K562 (cell line): ENCODE measurements at regions not wholly inside any gene's neighbourhood (a gene's known extent, or its start where the extent isn't known, plus 50 kb on each side); places are given as distances from the start of the nearest gene placed in this dataset.

Experiments
- ATAC-seq: fragments of 200-7000 bp; cut with Tn5 transposase; 3 replicates; pipeline ENCODE4 v1.9.1; 2020; ENCODE audit warnings: moderate library complexity
- BruUV-seq: library from RNA; stranded (reverse); fragments of 400-500 nt; replicated peaks from 2 replicates; lab custom pipeline; 2021; lab: Mats Ljungman, UMichigan
- CTCF ChIA-PET: fragments of 300-600 bp; formaldehyde crosslinking; extraction: SDS; loops from one replicate; lab custom pipeline; 2021; ENCODE audit warnings: low intra/inter-chr PET ratio; lab: Yijun Ruan, JAX
- POLR2A ChIA-PET: fragments of 300-600, 350-650 bp; sonication (Branson Sonifier 250); formaldehyde crosslinking; extraction: SDS; loops from one replicate; lab custom pipeline; 2021; ENCODE audit warnings: antibody characterized with exemption, inconsistent platforms; lab: Yijun Ruan, JAX
- DNase-seq, 4 experiments: peaks; one replicate each; pipeline versions ENCODE4 v3.0.0 to v3.0.0-alpha.2; 2011 to 2018; ENCODE audit warnings: low spot score in 3 of 4, mixed read lengths in 3 of 4; ENCODE audit errors: extremely low read depth in 1 of 4
- FAIRE-seq: peaks from 2 replicates; lab custom pipeline; 2011; peaks lifted over from hg19 to GRCh38; lab: Jason Lieb, UNC
- H2AFZ ChIP-seq: 2 replicates; pipeline ENCODE4 v1.6.0; 2011; ENCODE audit warnings: low read depth, low read length, control low read depth, inconsistent platforms
- H3K27ac ChIP-seq: fragments of 200-600 bp; 3 replicates; pipeline ENCODE4 v1.8.0; 2011; ENCODE audit warnings: low read depth, mild to moderate bottlenecking, control low read depth, inconsistent platforms, low read length, moderate library complexity, mixed read lengths; ENCODE audit errors: extremely low read depth
- H3K27me3 ChIP-seq, 2 experiments: fragments of 300-600 bp in 1 of 2; 2 replicates in 1 of 2; 3 replicates in 1 of 2; pipeline versions ENCODE4 v1.6.0 to v1.8.0; 2011; ENCODE audit warnings: inconsistent platforms in 2 of 2, low read length in 2 of 2, mild to moderate bottlenecking in 1 of 2, mixed read lengths in 1 of 2, moderate library complexity in 1 of 2; ENCODE audit not compliant: control insufficient read depth in 2 of 2, insufficient read depth in 2 of 2
- H3K36me3 ChIP-seq: fragments of 300-600 bp; 3 replicates; pipeline ENCODE4 v1.8.0; 2011; ENCODE audit warnings: mild to moderate bottlenecking, low read length, inconsistent platforms; ENCODE audit not compliant: control insufficient read depth, insufficient read depth
- H3K4me1 ChIP-seq, 2 experiments: fragments of 200-600 bp in 1 of 2; replicated peaks in 1 of 2; 2 replicates in 1 of 2; 3 replicates in 1 of 2; pipeline versions ENCODE4 v1.5.1 to v1.8.0; 2011; ENCODE audit warnings: inconsistent platforms in 2 of 2, low read length in 2 of 2, mild to moderate bottlenecking in 1 of 2, mixed read lengths in 1 of 2, moderate library complexity in 1 of 2; ENCODE audit not compliant: control insufficient read depth in 2 of 2, insufficient read depth in 2 of 2
- H3K4me2 ChIP-seq: 2 replicates; pipeline ENCODE4 v1.6.1; 2011; ENCODE audit warnings: low read length, control low read depth, inconsistent platforms, mixed read lengths; ENCODE audit not compliant: insufficient read depth
- H3K4me3 ChIP-seq: fragments of 200-600 bp; sonication (generic), shearing (Covaris generic); 2 replicates; pipeline ENCODE4 v1.5.1; 2016; ENCODE audit warnings: control low read depth, inconsistent platforms
- H3K79me2 ChIP-seq: fragments of 200-600 bp; 3 replicates; pipeline ENCODE4 v1.8.0; 2011; ENCODE audit warnings: low read length, inconsistent platforms; ENCODE audit not compliant: control insufficient read depth, insufficient read depth
- H3K9ac ChIP-seq, 2 experiments: 2 replicates each; pipeline versions ENCODE4 v1.6.0 to v1.6.1; 2011; ENCODE audit warnings: low read depth in 2 of 2, low read length in 2 of 2, control low read depth in 1 of 2, inconsistent platforms in 1 of 2, mild to moderate bottlenecking in 1 of 2, mixed read lengths in 1 of 2; ENCODE audit not compliant: insufficient read depth in 1 of 2
- H3K9me1 ChIP-seq: one replicate; pipeline ENCODE4 v1.6.0; 2011; ENCODE audit warnings: inconsistent platforms, mild to moderate bottlenecking, low read length, moderate library complexity; ENCODE audit not compliant: control insufficient read depth, insufficient read depth
- H3K9me3 ChIP-seq: replicated peaks from 2 replicates; pipeline ENCODE4 v1.5.1; 2011; ENCODE audit warnings: low read depth, low read length, inconsistent platforms; ENCODE audit not compliant: control insufficient read depth, insufficient read depth
- H4K20me1 ChIP-seq: replicated peaks from 2 replicates; pipeline ENCODE4 v1.6.1; 2011; ENCODE audit warnings: low read length, inconsistent platforms, mixed read lengths; ENCODE audit not compliant: control insufficient read depth, insufficient read depth
- CBFA2T3 ChIP-seq: fragments of 450-650 bp; IDR thresholded peaks from 2 replicates; pipeline ENCODE4 v1.6.1; 2017
- ETV6 ChIP-seq, 3 experiments: fragments of 150-350 bp in 1 of 3; sonication (generic) in 1 of 3; formaldehyde crosslinking in 1 of 3; IDR thresholded peaks; 2 replicates each; pipeline versions ENCODE4 v1.6.1 to v1.8.0; 2014 to 2022; ENCODE audit warnings: borderline replicate concordance in 2 of 3, low read depth in 2 of 3, antibody characterized with exemption in 1 of 3, low read length in 1 of 3, mild to moderate bottlenecking in 1 of 3, missing genetic modification reagents in 1 of 3
- HDAC1 ChIP-seq, 2 experiments: fragments of 450-650 bp; IDR thresholded peaks; 2 replicates each; pipeline ENCODE4 v1.6.1; 2016 to 2017; ENCODE audit warnings: inconsistent platforms in 1 of 2, mild to moderate bottlenecking in 1 of 2, moderate library complexity in 1 of 2
- TCF3 ChIP-seq: sonication (generic); formaldehyde crosslinking; IDR thresholded peaks from 2 replicates; pipeline ENCODE4 v1.4.0; 2020; ENCODE audit warnings: mild to moderate bottlenecking, missing genetic modification reagents
- TEAD4 ChIP-seq, 2 experiments: sonication (generic) in 1 of 2; formaldehyde crosslinking in 1 of 2; IDR thresholded peaks; 2 replicates each; pipeline versions ENCODE4 v1.6.1 to v1.8.0; 2012 to 2022; ENCODE audit warnings: borderline replicate concordance in 1 of 2, inconsistent platforms in 1 of 2, low read length in 1 of 2, mild to moderate bottlenecking in 1 of 2, missing genetic modification reagents in 1 of 2
- WGBS: fragments of 100-300 bp; shearing (Covaris generic); methylation state at CpG from one replicate; pipeline ENCODE4 v1.1.6; 2016; ENCODE audit warnings: low coverage, mixed read lengths; ENCODE audit not compliant: insufficient coverage; ENCODE audit errors: missing lambda C conversion rate; 5-methylcytosine and 5-hydroxymethylcytosine counted together
- in situ Hi-C: fragments of 300-500 bp; cut with MboI; formaldehyde crosslinking; loops from 4 replicates; pipeline ENCODE4 v1.15.0; 2018; ENCODE audit warnings: inconsistent platforms, mixed read lengths
- intact Hi-C: fragments of 100-400 bp; cut with micrococcal nuclease; formaldehyde crosslinking; loops from 2 replicates; pipeline ENCODE4 v1.14.2; 2022

DNA sequence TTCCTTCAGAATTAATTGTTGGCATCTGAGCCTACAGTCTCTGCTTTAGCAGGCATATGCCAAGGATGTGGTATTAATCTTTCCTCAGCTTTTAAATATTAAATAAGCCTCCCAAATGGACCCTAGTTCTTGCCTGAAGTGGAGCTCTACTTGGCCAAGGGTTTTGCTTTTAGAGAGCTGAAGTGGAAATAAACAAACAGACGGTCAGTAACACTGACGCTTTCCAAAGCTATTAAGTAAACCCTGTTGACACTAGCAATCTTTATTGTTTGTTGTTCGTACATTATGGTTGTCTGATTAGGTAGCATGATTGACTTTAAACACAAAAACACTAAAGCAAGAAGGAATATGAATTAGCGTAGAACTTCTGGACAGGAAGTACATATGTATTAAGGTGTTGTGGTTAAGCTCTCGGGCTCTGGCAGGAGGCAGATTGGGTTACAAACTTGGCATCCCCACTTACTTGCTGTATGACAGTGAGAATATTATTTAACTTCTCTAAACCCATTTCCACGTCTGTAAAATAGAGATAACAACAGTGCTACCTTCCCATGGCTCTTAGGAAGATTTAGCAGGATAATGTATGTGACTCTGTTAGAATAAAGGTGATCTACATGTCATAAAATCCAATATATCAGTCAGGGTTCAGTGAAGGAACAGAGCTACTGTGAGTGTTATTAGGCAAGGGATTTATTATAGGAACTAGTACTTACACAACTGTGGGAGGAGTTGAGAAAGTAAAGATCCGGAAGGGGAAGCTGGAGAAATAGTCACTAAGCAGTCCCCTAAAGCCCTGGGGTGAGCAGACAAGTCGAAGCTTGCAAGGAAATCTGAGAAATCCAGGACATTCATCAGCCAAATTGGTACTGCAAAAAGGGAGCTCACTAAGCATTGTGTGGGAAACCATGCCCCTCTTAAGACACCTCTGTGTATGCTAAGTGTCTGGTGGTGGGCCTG, 92.2 kb upstream of the ATF7IP start:
- in situ Hi-C loops (no loop called here), intact Hi-C loops (no loop called here)
- Histone ChIP-seq H3K9ac (no peak overlapping the region), H3K27me3 (no peaks in the 10 kb centered on the region), H4K20me1 (no peaks in the 10 kb centered on the region), H3K4me1 (peaks cover 0 to 3% of the 10 kb centered on the region in 2 experiments; a peak in 2 of 5 replicates), H3K4me2 (no peak overlapping the region), H3K27ac (peak overlapping the region; percentile 38; the same call in 2 of the 3 replicates), H3K36me3 (no peaks in the 10 kb centered on the region), H3K4me3 (no peak overlapping the region), H3K9me1 (no peaks in the 10 kb centered on the region), H2AFZ (peak overlapping the region; percentile 74), H3K79me2 (no peaks in the 10 kb centered on the region), H3K9me3 (peaks cover 6% of the 10 kb centered on the region)
- no TSS peak for BruUV-seq
- 0 out of 2 replicates have a peak, but pooled peaks have one; percentile 27 for TF ChIP-seq TEAD4 (IDR thresholded peaks at IDR 0.05; ENCODE audit: low read length)
- TF ChIP-seq TEAD4 (CRISPR knock-in tag; IDR thresholded peaks at IDR 0.05; ENCODE audit: borderline replicate concordance), result no peak
- no peak for TF ChIP-seq HDAC1 (IDR thresholded peaks at IDR 0.05)
- peak; percentile 22; the same call in 1 of the 2 replicates for TF ChIP-seq TCF3 (CRISPR knock-in tag)
- TF ChIP-seq CBFA2T3, result peak; percentile 44
- TF ChIP-seq ETV6 (IDR thresholded peaks at IDR 0.05; ENCODE audit: borderline replicate concordance in 1 of 2, low read depth in 2 of 2, low read length in 1 of 2), result no peak
- no peak for TF ChIP-seq ETV6 (CRISPR knock-in tag; IDR thresholded peaks at IDR 0.05; ENCODE audit: borderline replicate concordance)
- whole genome bisulfite sequencing, result 30% methylated on average over 8 of the region's 8 CpGs
- ATAC-seq (peak; percentile 47), FAIRE-seq (peak; percentile 69), DNase-seq (no peak)
- POLR2A ChIA-PET, result no interaction called here
- CTCF ChIA-PET, result no interaction called here
